Ureter (tissue), 1 donor: ENCODE measurements at regions not wholly inside any gene's neighbourhood (a gene's known extent, or its start where the extent isn't known, plus 50 kb on each side); places are given as distances from the start of the nearest gene placed in this dataset.
"Not testable (repeated sequence)": the region's sequence is repeated elsewhere in the genome, so short reads cannot be mapped to it uniquely, and the experiment has no call there.

Experiments
- DNase-seq: peaks from one replicate; pipeline ENCODE4 v3.0.0-alpha.2; 2020; ENCODE audit warnings: low spot score
- donor health status: DM: yes; HTN: yes; CAD: no.

DNA sequence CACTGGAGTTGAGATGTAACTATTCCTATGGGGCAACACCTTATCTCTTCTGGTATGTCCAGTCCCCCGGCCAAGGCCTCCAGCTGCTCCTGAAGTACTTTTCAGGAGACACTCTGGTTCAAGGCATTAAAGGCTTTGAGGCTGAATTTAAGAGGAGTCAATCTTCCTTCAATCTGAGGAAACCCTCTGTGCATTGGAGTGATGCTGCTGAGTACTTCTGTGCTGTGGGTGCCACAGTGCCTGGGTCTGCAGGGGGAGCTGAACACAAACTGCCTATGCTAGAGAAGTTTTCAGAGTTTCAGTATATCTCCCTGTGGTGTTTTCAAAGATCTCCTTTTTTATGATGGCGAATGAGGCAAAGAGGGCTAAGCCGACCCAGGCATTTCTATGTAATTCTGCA lies 179.2 kb upstream of the OR4E1 start:
- no peak for DNase-seq

GRCh38 chr14:21852061-21852664 lies 178.5 kb upstream of the OR4E1 start:
- no peak for DNase-seq

GRCh38 chr14:21846902-21847301 lies 173.3 kb upstream of the OR4E1 start:
- not testable (repeated sequence) for DNase-seq

GRCh38 chr14:21846227-21846885 lies 172.7 kb upstream of the OR4E1 start:
- no peak for DNase-seq

DNA sequence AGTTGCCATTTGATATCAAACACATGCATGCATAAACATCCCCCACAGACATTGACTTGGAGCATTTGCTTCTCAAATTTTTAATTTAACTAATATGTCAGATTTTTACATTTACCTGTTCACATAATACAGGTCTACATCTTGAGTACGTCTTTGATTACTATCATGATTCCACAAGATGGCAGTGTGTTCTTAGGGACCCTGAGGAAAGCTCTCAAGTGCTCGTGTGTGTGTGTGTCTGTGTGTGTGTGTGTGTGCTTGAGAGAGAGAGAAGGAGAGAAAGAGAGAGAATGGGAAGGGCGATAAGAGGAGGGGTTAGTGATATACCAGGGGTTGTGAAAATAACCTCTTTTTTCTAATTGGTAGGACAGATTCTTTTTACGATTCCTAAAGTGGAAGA lies 167.1 kb upstream of the OR4E1 start:
- DNase-seq, result no peak

- DNase-seq, result no peak
Measured at GRCh38 chr14:21833836-21834235, 160.2 kb upstream of the OR4E1 start.

DNA sequence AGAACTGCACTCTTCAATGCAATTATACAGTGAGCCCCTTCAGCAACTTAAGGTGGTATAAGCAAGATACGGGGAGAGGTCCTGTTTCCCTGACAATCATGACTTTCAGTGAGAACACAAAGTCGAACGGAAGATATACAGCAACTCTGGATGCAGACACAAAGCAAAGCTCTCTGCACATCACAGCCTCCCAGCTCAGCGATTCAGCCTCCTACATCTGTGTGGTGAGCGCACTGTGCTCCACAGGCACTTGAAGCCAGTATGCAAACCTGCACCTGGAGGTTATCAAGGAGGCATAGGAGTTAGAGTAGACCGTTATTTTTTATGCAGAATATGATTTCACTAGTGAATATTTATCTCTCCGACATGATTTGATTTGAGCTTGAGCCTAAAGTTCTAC lies 152.2 kb upstream of the OR4E1 start:
- no peak for DNase-seq

- no peak for DNase-seq
Measured at GRCh38 chr14:21825149-21825743, 151.6 kb upstream of the OR4E1 start.

GRCh38 chr14:21822109-21822508 lies 148.5 kb upstream of the OR4E1 start:
- no peak for DNase-seq

DNA sequence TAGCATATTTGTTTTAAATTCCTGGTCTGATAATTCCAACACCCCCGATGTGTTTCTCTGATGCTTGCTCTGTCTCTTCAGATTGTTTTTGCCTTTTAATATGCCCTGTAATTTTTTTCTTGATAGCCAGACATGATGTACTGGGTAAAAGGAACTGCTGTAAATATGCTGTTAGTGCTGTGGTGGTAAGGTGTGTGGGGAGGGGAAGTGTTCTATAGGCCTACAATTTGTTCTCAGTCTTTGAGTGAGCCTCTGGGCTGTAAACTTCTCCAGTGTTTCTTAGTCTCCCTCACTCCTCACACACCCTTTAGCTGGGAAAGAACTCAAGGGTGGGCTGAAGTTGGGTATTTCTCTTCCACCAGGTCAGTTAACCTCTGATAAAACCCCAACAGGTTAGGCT lies 147.0 kb upstream of the OR4E1 start:
- DNase-seq, result no peak

DNA sequence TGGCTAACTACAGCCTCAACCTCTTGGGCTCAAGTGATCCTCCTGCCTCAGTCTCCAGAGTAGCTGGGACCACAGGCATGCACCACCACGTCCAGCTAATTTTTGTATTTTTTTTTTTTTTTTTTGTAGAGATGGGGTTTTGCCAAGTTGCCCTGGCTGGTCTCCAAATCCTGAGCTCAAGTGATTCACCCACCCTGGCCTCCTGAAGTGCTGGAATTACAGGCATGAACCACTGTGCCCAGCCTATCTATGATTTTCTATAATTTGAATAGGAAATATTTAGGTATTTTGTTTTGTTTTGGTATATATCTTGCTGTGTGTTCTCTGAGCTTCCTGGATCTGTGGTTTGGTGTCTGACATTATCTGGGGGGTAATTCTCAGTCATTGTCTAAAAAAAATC lies 146.3 kb upstream of the OR4E1 start:
- DNase-seq, result not testable (repeated sequence)

GRCh38 chr14:21817010-21817409 lies 143.4 kb upstream of the OR4E1 start:
- not testable (repeated sequence) for DNase-seq

- DNase-seq, result no peak
Measured at GRCh38 chr14:21807975-21808374, 134.4 kb upstream of the OR4E1 start.

DNA sequence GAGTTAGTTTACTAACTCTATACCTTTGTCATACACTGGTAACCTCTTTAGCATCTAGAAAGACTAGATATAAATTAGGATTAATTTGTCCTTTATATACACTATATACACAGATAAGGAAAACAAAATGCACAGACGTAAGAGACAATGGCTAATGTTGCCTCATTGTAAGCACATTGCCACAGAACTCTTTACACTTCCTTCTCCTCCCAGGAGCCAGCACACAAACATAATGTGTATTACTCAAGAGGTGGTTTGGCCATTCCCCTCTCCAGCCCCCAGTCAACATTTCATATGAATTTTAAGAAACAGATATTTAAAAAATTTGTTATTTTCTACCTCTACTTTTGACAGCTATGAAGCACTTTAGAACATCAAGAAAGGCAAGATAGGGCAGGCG lies 131.4 kb upstream of the OR4E1 start:
- no peak for DNase-seq

GRCh38 chr14:21802441-21802840 lies 128.8 kb upstream of the OR4E1 start:
- DNase-seq, result no peak

DNA sequence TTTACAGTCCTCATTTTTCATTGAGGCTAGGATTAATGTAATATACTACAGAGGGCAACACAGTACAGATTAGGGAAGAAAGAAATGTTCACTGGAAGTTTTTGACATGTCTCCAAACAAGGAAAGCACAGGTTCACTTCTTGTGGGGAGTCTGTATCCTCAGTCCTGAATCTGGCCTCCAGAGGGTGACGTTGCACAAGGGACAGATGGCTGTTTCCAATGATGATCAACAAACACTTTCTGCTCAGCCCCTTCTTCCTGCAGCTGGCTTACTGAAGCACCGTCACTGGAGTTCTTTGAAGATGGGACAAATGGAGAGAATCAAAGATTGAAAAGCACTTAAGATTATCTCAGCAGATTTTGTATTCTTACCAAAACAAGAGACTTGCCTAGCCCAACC lies 123.3 kb upstream of the OR4E1 start:
- no peak for DNase-seq

DNA sequence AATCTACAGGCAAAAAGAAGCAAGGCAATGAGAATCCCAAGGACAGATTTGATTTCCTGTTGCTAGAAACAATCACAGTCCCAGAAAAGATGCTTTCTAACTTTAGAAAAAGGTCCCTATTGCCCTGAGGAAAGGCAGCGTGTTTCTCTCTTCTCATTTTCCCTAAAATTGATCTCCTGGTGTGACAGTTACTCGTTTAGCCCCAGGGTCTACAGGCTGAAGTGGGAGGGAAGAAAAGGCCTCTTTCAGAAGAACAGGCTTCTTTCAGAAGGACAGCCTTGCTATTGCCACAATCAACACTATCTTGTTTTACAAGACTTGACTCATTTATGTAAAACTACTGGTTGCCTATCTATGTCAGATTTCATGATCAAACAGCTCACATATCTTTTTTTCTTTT lies 121.8 kb upstream of the OR4E1 start:
- DNase-seq, result no peak

- DNase-seq, result no peak
Measured at GRCh38 chr14:21791749-21792148, 118.1 kb upstream of the OR4E1 start.

DNA sequence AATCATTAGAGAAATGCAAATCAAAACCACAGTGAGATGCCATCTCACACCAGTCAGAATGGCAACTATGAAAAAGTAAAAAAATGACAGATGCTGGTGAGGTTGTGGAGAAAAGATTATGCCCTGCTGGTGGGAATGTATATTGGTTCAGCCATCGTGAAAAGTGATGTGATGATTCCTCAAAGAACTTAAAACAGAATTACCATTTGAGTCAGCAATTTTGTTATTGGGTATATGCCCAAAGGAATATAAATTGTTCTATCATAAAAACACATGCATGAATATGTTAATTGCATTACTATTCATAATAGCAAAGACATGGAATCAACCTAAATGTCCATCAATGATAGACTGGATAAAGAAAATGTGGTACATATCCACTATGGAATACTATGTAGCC lies 115.1 kb upstream of the OR4E1 start:
- DNase-seq, result not testable (repeated sequence)

GRCh38 chr14:21787242-21787641 lies 113.6 kb upstream of the OR4E1 start:
- not testable (repeated sequence) for DNase-seq

DNA sequence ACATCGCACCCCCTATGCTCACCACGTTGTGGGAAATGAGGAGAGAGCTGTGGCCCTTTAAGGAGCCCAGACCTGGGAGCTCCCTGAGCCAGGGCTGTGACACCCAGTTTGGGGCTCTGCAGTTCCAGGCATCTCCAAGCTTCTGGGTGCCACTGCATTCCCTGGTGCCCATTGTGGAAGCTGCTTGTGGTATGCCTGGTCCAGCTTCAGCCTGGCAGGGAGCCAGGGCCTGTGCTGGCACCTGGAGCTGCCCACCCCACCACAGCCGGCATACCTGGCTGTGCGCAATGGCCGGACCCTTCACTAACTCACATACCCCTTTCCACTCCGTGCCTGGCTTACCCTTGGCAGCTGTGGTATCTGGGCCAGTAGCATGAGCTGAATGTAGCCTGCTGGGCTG lies 107.9 kb upstream of the OR4E1 start:
- no peak for DNase-seq

GRCh38 chr14:21780429-21781084 lies 106.9 kb upstream of the OR4E1 start:
- DNase-seq, result no peak

DNA sequence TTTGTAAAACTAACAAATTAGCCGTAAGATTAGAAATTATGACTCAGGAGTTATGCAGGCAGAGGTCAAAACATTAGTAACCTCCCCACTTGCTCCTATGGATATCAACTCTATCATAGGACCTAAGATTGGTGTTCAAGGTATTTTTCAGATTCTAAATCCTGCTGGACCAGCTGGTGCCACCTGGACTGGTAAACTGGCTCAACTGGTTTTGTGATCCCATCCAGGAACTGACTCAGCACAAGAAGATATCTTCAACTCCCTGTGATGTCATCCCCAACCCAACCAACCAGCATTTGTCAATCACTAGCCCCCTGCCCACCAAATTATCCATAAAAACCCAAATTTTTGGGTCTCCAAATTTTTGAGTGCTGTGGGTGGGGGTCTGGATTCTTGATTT lies 98.1 kb upstream of the OR4E1 start:
- no peak for DNase-seq
